T47D (cell line): ENCODE measurements at regions not wholly inside any gene's neighbourhood (a gene's known extent, or its start where the extent isn't known, plus 50 kb on each side); places are given as distances from the start of the nearest gene placed in this dataset.
A peak's percentile ranks its signal among the peaks of the same experiment; 100 is the strongest.

ENCODE experiments used
- DNase-seq, 2 experiments: peaks; one replicate each; pipeline versions ENCODE4 v3.0.0 to v3.0.0-alpha.2; 2011 to 2012; ENCODE audit warnings: low read depth in 1 of 2, low spot score in 1 of 2
- JUND ChIP-seq: IDR thresholded peaks from 2 replicates; pipeline ENCODE4 v1.6.1; 2012; ENCODE audit warnings: low read depth
- in situ Hi-C: cut with HindIII; loops from 2 replicates; pipeline ENCODE4 v1.10.0; 2016; ENCODE audit warnings: low sequenced_read_pairs, low pct_unique_long_range_greater_than_20kb

DNA sequence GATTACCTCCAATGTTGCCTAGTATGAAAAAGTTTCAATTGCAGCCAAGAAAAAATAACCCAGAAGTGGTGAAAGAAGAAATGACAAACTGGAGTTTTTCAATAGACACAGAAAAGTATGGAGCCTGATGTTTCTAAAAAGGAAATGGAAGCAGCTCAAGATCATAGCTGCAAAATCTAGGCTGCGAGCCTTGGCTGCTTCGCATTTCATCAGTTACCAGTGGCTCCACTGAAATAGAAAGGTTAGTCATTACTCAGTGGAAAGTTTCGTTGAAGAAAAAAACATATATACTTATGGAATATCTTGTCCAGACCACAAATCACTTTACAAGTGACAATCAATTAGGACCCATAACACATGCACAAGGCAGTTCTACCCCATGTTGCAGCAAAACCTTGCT, 206.8 kb upstream of the SOX9 start:
- no peak for DNase-seq
- in situ Hi-C loops, result no loop called here
- no peak for TF ChIP-seq JUND

DNA sequence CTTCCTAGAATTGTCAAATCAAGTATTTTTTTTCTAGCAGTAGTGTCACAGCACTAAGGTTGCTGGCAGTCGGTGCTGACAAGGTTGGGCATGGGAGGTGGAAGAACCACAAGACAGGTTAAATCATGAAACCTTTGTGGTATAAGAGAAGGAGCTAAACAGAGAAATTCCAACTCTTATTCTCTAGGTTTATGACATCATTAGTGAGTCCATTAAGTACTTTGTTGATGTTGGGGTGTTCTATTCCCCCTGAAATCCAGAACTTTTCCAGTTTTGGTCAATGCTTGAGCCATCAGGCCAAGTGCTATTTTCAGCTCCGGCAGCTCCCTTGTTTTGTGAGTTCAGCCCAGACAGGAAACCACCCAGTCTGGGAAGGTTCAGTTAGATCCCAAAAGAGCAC, 206.0 kb upstream of the SOX9 start:
- no peak for DNase-seq
- in situ Hi-C loops, result no loop called here
- no peak for TF ChIP-seq JUND

DNA sequence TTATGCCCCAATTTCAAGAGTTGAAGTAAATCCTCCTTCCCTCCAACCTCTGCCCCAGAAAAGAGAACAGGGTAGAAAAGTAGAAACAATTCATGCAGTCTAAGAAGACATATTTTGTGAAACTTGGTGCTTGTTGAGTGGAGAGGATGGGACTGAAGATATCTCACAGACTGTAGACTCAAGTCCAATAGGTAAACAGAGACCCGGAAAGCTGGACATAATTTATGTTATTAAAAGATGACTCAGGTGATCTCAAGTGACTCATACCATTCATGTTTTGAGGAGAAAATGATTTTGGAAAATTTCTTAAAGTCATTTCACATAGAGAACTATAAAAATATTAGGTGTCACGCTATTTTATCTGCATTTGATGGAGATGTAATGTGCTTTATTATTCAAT, 203.1 kb upstream of the SOX9 start:
- in situ Hi-C loops, result no loop called here
- no peak for DNase-seq
- no peak for TF ChIP-seq JUND

DNA sequence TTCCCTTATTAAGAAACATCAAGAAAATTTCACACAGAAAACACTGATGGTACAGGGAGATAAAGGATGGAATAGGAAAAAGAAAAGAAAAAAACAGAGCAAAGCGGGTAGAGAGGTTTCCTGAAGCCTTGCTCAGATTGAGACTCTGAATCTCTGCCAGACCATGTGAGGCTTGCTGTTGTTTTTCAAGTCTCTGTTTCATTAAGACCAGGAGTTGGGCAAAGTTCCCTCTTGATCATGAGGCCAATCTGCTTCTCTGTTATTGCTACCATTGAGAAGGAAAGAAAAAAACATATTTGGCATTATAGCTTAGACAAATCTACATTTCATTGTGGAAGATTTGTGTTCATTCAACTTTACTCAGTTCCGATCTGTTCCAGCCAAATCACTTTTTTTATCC, 201.6 kb upstream of the SOX9 start:
- TF ChIP-seq JUND, result no peak
- in situ Hi-C loops, result no loop called here
- no peak for DNase-seq

DNA sequence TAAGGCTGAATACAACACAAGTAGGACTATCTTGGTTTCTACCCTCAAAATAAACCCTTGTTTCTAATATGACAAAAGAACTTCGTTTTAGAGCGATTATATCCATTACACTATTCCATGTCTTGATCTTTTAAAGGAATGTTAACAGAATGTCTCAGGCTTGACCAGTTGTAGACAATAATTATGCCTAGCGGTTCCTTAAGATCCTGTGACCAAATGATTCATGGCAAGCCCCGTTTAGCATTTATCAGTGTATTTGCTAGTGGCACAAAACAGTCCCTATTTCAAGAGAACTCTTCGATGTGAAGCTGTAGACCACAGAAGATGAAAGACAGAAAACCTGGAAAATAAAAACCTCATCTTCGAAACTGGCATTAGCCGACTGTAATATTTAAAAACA, 200.9 kb upstream of the SOX9 start:
- no peak for TF ChIP-seq JUND
- DNase-seq, result no peak
- in situ Hi-C loops, result no loop called here

DNA sequence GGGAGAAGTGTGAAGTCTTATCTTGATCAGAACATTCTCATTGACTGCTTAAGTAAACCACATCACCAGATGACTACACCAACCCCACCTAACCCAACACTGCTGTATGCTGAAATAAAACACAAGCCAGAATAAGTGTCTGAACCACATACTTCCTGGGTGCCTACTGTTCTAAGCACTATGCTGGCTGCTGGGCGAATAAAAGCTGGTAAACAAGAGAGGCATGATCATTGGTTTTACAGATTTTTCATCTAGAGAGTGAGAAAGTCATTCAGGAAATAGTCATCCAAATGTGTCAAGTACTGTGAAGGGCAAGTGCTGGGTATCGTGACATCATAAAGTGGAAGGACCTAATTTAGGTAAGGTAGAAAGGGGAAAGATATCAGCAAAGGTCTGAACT, 199.0 kb upstream of the SOX9 start:
- DNase-seq, result no peak
- in situ Hi-C loops, result no loop called here
- no peak for TF ChIP-seq JUND

DNA sequence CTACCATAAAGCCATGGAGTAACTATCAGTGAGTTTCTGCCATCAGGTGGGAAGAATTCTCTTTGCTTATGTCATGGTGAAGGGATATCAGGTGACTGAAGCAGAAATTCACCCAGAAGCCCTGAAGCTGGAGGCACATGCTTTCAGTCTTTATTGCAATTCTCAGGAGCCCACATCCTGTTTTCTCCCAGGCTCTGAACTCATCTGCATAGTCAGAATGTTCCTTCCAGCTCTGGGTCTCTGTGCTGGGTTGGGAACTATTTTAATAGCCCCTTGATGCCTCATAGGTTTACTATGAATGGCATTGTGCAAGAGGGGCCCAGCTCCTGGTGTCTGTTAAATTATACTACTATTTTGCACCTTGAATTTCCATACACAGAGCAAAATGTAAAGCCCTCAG, 198.4 kb upstream of the SOX9 start:
- peak in 1 of 2 experiments; percentile 19 for DNase-seq
- TF ChIP-seq JUND, result no peak
- in situ Hi-C loops, result no loop called here

DNA sequence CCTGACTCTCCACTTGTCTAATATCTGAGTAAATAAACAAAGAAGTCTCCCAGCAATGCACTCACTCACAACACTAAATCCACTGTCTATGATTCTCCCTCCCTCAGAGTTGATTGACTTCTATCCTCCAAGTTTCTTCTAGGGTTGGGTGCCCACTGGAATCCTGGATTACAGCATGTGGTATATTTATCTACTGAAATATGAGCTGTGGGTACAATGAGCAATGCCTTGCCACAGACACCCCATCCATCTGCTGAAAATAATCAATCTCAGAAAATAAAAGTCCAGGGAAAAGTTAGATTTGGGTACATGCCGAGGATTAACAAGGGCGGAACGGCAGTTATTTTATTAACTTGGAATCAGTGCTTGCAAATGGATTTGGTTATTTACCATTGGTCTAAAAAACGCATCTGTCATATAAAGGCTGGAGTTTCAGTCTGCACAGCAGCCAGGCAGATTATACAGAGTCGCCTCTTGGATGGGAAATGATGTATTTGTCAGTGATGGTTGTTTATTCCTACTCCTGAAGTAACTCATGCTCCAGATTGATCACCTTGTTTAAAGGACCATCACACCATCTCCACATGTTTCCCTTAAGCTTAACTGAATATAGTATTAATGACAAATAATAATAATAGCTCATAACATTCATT, 193.9 kb upstream of the SOX9 start:
- in situ Hi-C loops, result no loop called here
- no peak for TF ChIP-seq JUND

DNA sequence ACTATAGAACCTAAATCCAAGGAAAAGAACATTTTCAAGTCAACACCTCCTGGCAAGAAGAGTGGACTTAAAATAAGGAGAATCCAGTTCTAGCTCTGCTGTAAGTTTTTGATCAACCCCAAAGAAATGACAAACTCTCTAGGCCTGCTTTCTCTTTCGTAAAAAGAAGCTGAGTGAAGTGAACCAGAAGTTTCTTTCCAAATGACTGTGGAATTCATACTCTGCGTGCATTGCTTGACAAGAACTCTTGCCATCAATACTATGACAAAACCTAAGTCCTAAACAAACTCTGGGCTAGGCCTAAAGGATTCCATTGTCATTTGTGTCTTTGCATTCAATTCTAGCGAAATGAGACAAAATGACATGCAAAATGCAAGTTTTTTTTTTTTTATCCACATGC, 187.5 kb upstream of the SOX9 start:
- TF ChIP-seq JUND, result no peak
- in situ Hi-C loops, result no loop called here

More for the DNA sequence above, 193.9 kb upstream of the SOX9 start:
- no peak for DNase-seq

DNA sequence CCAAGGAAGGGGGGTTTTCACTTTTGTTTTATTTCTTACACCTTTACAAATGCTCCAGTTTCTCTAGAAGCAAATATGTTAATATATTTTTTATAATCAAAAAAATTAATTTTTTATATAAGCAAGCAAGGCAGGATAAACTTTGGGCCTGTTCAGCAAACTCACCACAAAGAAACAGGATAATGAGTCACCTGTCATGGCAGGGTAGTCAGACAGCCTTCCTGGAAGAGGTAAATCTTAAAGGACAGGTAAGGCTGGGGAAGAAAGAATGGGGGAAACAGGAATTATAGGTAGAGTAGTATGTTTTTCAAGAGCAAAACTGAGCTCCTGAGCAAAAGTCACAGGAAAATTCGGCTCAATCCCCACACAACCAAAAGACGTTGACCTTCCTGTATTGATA, 186.3 kb upstream of the SOX9 start:
- no peak for TF ChIP-seq JUND
- in situ Hi-C loops, result no loop called here
- DNase-seq, result no peak

More for the DNA sequence above, 187.5 kb upstream of the SOX9 start:
- no peak for DNase-seq

DNA sequence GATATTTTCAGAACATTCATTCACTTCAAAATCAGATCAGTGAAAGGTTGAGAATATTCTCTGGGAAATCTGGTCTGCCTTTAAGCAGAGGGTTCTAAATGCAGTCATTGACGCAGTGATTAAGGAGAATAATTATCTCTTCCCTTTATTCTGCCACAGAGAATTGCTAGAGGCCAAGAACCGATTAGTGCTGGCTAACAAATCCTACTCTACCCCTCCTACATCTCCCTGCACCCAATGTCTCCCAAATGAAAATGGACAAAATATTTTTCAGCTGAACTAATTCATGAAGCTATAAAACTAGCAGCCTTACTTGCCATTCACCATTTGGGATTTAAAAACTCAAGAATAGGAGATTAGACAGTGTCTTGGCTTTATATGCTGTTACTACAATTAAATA, 185.5 kb upstream of the SOX9 start:
- in situ Hi-C loops, result no loop called here
- no peak for DNase-seq
- no peak for TF ChIP-seq JUND

DNA sequence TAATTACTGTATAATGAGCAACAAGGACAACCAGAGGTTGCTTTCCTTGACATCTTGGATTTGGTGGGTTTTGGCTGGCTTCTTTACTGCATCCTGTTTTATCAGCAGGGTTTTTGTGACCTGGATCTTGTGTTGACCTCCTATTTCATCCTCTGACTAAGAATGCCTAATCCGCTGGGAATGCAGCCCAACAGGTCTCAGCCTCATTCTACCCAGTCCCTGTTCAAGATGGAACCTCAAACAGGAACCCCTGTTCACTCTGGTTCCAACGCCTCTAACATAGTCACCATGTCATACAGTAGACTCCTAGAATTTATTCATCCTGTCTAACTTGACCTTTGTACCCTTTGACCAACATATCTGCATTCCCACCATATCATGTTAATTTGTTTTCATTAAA, 183.8 kb upstream of the SOX9 start:
- no peak for TF ChIP-seq JUND
- DNase-seq, result peak in 1 of 2 experiments; percentile 24
- in situ Hi-C loops, result no loop called here

DNA sequence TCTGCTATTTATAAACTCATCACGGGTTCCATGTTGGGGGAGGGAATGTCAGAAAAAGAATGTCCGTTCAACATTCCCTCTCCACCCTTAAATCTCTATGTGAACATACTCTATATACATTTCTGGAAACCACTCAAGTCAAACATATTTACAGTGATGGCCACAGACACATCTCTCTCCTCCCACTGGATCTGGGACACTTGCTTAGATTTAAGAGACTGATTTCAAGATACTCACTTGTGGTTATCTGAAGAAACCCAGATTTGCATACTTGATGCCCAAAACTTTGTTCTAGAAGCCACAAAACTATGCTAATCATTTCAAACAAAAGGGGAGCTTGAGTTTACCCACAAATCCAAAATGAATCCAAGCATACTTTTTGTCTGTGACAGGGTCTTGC, 182.9 kb upstream of the SOX9 start:
- no peak for DNase-seq
- in situ Hi-C loops, result no loop called here
- TF ChIP-seq JUND, result no peak

DNA sequence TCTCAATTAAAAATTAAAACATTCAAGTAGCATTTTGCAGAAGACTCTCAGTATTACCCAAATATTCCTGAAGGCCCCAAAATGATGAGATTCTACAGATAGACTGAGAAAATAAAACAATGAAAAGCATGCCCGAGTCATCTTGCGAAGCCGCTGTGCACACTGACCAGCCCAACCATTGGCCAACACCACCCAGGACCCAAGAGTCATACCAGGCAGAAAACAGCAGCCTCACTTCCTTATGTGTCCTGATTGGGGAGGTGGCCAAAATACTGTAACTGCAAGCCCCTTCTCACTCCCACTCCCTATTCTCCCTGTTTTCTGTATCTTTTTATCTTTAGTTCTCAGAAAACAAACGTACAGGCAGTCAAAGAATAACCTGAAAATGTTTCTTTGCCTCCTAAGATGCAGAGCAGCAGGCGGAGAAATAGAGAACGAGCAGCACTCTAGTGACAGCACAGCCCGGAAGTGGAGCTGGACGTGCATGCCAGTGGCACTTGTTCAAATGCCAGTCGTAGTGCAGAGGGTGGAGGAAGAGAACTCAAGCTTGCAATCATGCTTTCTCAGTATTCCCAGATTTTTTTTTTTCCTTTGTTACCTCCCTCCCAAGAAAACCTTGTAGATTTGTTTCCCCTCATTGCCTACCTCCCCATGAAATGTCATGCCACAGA, 182.3 kb upstream of the SOX9 start:
- TF ChIP-seq JUND, result no peak
- DNase-seq, result peak in 1 of 2 experiments; percentile 32
- in situ Hi-C loops, result no loop called here
